ENCODE measurements at regions not wholly inside any gene's neighbourhood (a gene's known extent, or its start where the extent isn't known, plus 50 kb on each side); places are given as distances from the start of the nearest gene placed in this dataset.
"Not testable (repeated sequence)": the region's sequence is repeated elsewhere in the genome, so short reads cannot be mapped to it uniquely, and the experiment has no call there.

- TF ChIP-seq, protein P1, sequence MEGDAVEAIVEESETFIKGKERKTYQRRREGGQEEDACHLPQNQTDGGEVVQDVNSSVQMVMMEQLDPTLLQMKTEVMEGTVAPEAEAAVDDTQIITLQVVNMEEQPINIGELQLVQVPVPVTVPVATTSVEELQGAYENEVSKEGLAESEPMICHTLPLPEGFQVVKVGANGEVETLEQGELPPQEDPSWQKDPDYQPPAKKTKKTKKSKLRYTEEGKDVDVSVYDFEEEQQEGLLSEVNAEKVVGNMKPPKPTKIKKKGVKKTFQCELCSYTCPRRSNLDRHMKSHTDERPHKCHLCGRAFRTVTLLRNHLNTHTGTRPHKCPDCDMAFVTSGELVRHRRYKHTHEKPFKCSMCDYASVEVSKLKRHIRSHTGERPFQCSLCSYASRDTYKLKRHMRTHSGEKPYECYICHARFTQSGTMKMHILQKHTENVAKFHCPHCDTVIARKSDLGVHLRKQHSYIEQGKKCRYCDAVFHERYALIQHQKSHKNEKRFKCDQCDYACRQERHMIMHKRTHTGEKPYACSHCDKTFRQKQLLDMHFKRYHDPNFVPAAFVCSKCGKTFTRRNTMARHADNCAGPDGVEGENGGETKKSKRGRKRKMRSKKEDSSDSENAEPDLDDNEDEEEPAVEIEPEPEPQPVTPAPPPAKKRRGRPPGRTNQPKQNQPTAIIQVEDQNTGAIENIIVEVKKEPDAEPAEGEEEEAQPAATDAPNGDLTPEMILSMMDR (IDR thresholded peaks at IDR 0.05): not testable (repeated sequence)
- TF ChIP-seq POLR2A, POLR2AphosphoS5 (IDR thresholded peaks at IDR 0.05): not testable (repeated sequence)
Measured at GRCh38 chr11:13197374-13197773, 80.2 kb upstream of the BMAL1 start.

Data from prostate gland (tissue), 2 donors.